ENCODE measurements at regions not wholly inside any gene's neighbourhood (a gene's known extent, or its start where the extent isn't known, plus 50 kb on each side); places are given as distances from the start of the nearest gene placed in this dataset.

- no peak for DNase-seq (ENCODE audit: low read depth)
- H3K4me3 ChIP-seq (ENCODE audit: control insufficient read depth, low read depth, low read length), result no peak overlapping the region
- TF ChIP-seq CTCF (IDR thresholded peaks at IDR 0.05; ENCODE audit: control insufficient read depth, insufficient read depth, low read depth, low read length, missing control alignments), result no peak
Observed at GRCh38 chr4:162503868-162504267, 340.1 kb upstream of the FSTL5 start.

GRCh38 chr4:162502109-162502508 is 338.3 kb upstream of the FSTL5 start:
- no peak for TF ChIP-seq CTCF (IDR thresholded peaks at IDR 0.05; ENCODE audit: control insufficient read depth, insufficient read depth, low read depth, low read length, missing control alignments)
- DNase-seq (ENCODE audit: low read depth), result no peak
- H3K4me3 ChIP-seq (ENCODE audit: control insufficient read depth, low read depth, low read length), result no peak overlapping the region

DNA sequence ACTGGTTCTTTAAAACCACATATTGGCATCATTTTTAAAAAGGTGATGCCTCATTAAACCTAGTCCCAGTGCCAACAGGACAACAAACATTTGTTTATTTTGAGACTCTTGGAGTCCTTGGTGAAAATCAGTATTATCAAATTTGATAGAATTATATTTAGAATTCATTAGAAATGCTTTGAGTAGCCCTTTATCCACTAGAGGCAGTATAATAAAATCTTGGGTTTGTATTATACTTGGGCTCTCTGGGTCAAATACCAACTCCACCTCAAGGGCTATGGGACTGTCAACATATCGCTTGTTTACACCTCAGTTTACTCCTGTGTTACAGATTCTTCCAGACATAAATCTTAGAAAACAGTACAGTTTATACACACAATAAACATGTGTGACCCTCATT is 335.7 kb upstream of the FSTL5 start:
- DNase-seq (ENCODE audit: low read depth), result no peak
- peak; percentile 24 for TF ChIP-seq CTCF (IDR thresholded peaks at IDR 0.05; ENCODE audit: control insufficient read depth, insufficient read depth, low read depth, low read length, missing control alignments)
- no peak overlapping the region for H3K4me3 ChIP-seq (ENCODE audit: control insufficient read depth, low read depth, low read length)

- no peak for DNase-seq (ENCODE audit: low read depth)
- no peak for TF ChIP-seq CTCF (IDR thresholded peaks at IDR 0.05; ENCODE audit: control insufficient read depth, insufficient read depth, low read depth, low read length, missing control alignments)
- no peak overlapping the region for H3K4me3 ChIP-seq (ENCODE audit: control insufficient read depth, low read depth, low read length)
Observed at GRCh38 chr4:162498168-162498567, 334.4 kb upstream of the FSTL5 start.

DNA sequence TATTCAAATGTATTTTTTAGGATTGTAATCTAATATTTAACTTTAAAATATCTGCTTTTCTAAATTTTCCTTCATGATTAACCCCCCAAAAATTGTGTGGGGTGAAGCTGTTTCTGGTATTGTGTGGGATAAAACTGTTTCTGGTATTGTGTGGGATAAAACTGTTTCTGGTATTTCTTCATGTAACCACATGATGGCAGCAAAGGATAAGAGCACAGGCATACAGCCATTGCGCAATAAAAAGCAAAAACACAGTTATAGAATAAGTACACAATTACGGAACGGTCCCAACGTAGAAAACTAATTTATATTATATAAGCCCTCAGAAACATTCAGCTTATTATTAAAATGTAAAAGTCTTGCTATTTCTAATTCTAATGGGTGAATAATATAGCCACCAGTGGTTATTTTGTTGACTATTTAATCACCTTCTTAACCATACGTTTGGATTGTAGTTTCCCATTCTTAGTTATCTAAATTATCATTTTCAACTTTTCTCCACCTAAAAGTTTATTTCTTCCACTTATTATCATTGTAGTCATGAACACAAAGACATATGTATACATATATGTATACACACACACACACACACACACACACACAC is 333.9 kb upstream of the FSTL5 start:
- H3K4me3 ChIP-seq (ENCODE audit: control insufficient read depth, low read depth, low read length), result no peak overlapping the region
- peak; percentile 7 for DNase-seq (ENCODE audit: low read depth)
- peak; percentile 72 for TF ChIP-seq CTCF (IDR thresholded peaks at IDR 0.05; ENCODE audit: control insufficient read depth, insufficient read depth, low read depth, low read length, missing control alignments)

GRCh38 chr4:162494935-162495334 is 331.1 kb upstream of the FSTL5 start:
- DNase-seq (ENCODE audit: low read depth), result no peak
- TF ChIP-seq CTCF (IDR thresholded peaks at IDR 0.05; ENCODE audit: control insufficient read depth, insufficient read depth, low read depth, low read length, missing control alignments), result no peak
- H3K4me3 ChIP-seq (ENCODE audit: control insufficient read depth, low read depth, low read length), result no peak overlapping the region

- H3K4me3 ChIP-seq (ENCODE audit: control insufficient read depth, low read depth, low read length), result no peak overlapping the region
- TF ChIP-seq CTCF (IDR thresholded peaks at IDR 0.05; ENCODE audit: control insufficient read depth, insufficient read depth, low read depth, low read length, missing control alignments), result no peak
- no peak for DNase-seq (ENCODE audit: low read depth)
Observed at GRCh38 chr4:162485486-162485885, 321.7 kb upstream of the FSTL5 start.
